Loucy (cell line): ENCODE measurements at regions not wholly inside any gene's neighbourhood (a gene's known extent, or its start where the extent isn't known, plus 50 kb on each side); places are given as distances from the start of the nearest gene placed in this dataset.

Experiments
- H2AFZ ChIP-seq: fragments of 200-600 bp; sonication (generic); 2 replicates; pipeline ENCODE4 v1.6.0; 2016; ENCODE audit warnings: antibody characterized with exemption, mild to moderate bottlenecking, low read length, moderate library complexity
- H3F3A ChIP-seq: fragments of 200-600 bp; 2 replicates; pipeline ENCODE4 v1.6.0; 2016; ENCODE audit warnings: antibody characterized with exemption, low read depth, mild to moderate bottlenecking
- H3K27me3 ChIP-seq: fragments of 200-600 bp; sonication (generic); 2 replicates; pipeline ENCODE4 v1.6.1; 2014; ENCODE audit warnings: low read length, mild to moderate bottlenecking; ENCODE audit not compliant: insufficient read depth, poor library complexity, severe bottlenecking
- H3K36me3 ChIP-seq: fragments of 200-600 bp; sonication (generic); 2 replicates; pipeline ENCODE4 v1.6.1; 2016; ENCODE audit warnings: low read length; ENCODE audit not compliant: insufficient read depth
- H3K4me1 ChIP-seq: fragments of 200-600 bp; sonication (generic); 2 replicates; pipeline ENCODE4 v1.5.1; 2014; ENCODE audit warnings: low read length, mild to moderate bottlenecking; ENCODE audit not compliant: insufficient read depth, poor library complexity, severe bottlenecking
- H3K4me2 ChIP-seq: fragments of 200-600 bp; sonication (generic); 2 replicates; pipeline ENCODE4 v1.6.0; 2014; ENCODE audit warnings: antibody characterized with exemption, low read length, low read depth, mild to moderate bottlenecking; ENCODE audit not compliant: poor library complexity, severe bottlenecking
- H3K4me3 ChIP-seq: fragments of 200-600 bp; sonication (generic); 2 replicates; pipeline ENCODE4 v1.5.1; 2014; ENCODE audit warnings: low read length, mild to moderate bottlenecking, mixed read lengths; ENCODE audit not compliant: poor library complexity, severe bottlenecking
- H3K79me2 ChIP-seq: fragments of 200-600 bp; sonication (generic); 2 replicates; pipeline ENCODE4 v1.6.1; 2014; ENCODE audit warnings: low read length; ENCODE audit not compliant: insufficient read depth
- H3K9ac ChIP-seq: fragments of 200-600 bp; sonication (generic); 2 replicates; pipeline ENCODE4 v1.6.0; 2014; ENCODE audit warnings: mild to moderate bottlenecking, low read depth, low read length, moderate library complexity; ENCODE audit not compliant: poor library complexity, severe bottlenecking
- H3K9me2 ChIP-seq: fragments of 200-600 bp; sonication (generic); replicated peaks from 2 replicates; pipeline ENCODE4 v1.6.1; 2016; ENCODE audit warnings: low read depth, low read length, mixed read lengths
- H3K9me3 ChIP-seq: fragments of 200-600 bp; sonication (generic); 2 replicates; pipeline ENCODE4 v1.6.1; 2014; ENCODE audit warnings: mild to moderate bottlenecking, antibody characterized with exemption, low read length, low read depth; ENCODE audit not compliant: insufficient read depth
- H4K20me1 ChIP-seq: fragments of 200-600 bp; sonication (generic); 2 replicates; pipeline ENCODE4 v1.6.0; 2014; ENCODE audit warnings: antibody characterized with exemption, low read length, mild to moderate bottlenecking; ENCODE audit not compliant: insufficient read depth, poor library complexity, severe bottlenecking
- CTCF ChIP-seq: fragments of 200-600 bp; sonication (generic); conservative IDR thresholded peaks from 2 replicates; pipeline ENCODE4 v1.5.1; 2014; ENCODE audit warnings: mild to moderate bottlenecking, antibody characterized with exemption, low read length
- EZH2phosphoT487 ChIP-seq: fragments of 200-600 bp; IDR thresholded peaks from 2 replicates; pipeline ENCODE4 v1.6.1; 2018; ENCODE audit warnings: antibody characterized with exemption, mild to moderate bottlenecking, moderate library complexity, borderline replicate concordance

DNA sequence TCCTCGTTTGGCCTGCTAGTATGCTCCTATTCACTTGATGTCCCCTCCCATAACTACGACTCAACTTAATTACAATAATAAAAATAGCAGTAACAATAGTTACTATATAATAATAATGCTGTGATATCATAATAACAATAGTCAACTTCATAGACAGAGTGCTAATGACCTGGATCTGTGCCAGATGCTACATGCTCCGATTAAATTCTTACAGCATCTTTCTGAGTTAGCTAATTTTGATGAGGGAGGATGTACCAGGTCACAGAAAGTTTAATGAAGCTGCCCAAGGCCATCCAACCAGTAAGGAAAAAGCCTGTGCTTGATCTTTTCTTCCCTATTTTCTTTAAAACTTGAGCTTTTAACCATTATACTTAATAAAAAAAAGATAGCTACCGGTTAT, 413.4 kb upstream of the LRRC4C start:
- no peaks in the 10 kb centered on the region for H3K27me3 ChIP-seq
- H3K4me2 ChIP-seq = no peak overlapping the region
- TF ChIP-seq CTCF (no peak), EZH2phosphoT487 (no peak)
- H3K4me1 ChIP-seq = no peaks in the 10 kb centered on the region
- 0 out of 2 replicates have a peak, but pooled peaks cover 3% of the 10 kb centered on the region for H3K9me3 ChIP-seq
- no peaks in the 10 kb centered on the region for H4K20me1 ChIP-seq
- H3K9ac ChIP-seq = no peak overlapping the region
- H3K4me3 ChIP-seq = no peak overlapping the region
- no peaks in the 10 kb centered on the region for H3K79me2 ChIP-seq
- no peak overlapping the region for H2AFZ ChIP-seq
- no peaks in the 10 kb centered on the region for H3F3A ChIP-seq
- H3K9me2 ChIP-seq = no peaks in the 10 kb centered on the region
- H3K36me3 ChIP-seq = no peaks in the 10 kb centered on the region

DNA sequence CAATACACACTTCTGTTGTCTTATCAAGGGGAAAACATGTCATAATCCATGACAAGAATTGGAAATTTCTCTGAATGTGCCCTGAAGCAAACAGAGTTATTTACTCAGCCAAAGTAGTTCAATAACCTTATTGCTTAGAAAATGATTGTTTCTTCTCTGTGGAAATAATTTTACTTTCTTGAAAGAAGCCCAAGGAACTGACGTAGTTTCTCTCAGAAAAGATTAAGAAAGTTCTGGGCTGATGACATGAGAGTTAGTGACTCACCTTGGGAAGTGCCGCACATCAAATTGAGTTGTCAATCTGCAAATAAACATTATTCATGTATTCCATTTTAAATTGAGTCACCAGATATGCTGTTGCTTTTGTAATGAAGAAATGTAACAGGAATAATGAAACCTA, 418.6 kb upstream of the LRRC4C start:
- H3K79me2 ChIP-seq = no peaks in the 10 kb centered on the region
- TF ChIP-seq EZH2phosphoT487 (no peak), CTCF (no peak)
- H3K27me3 ChIP-seq = no peaks in the 10 kb centered on the region
- H3K4me1 ChIP-seq = no peaks in the 10 kb centered on the region
- H3K9ac ChIP-seq = no peak overlapping the region
- H3F3A ChIP-seq = no peaks in the 10 kb centered on the region
- H2AFZ ChIP-seq = no peak overlapping the region
- no peaks in the 10 kb centered on the region for H3K9me2 ChIP-seq
- no peaks in the 10 kb centered on the region for H3K36me3 ChIP-seq
- H3K4me2 ChIP-seq = no peak overlapping the region
- H4K20me1 ChIP-seq = no peaks in the 10 kb centered on the region
- H3K9me3 ChIP-seq = 0 out of 2 replicates have a peak, but pooled peaks cover 5% of the 10 kb centered on the region
- no peak overlapping the region for H3K4me3 ChIP-seq

GRCh38 chr11:41879214-41879613, 419.8 kb upstream of the LRRC4C start:
- no peaks in the 10 kb centered on the region for H3K27me3 ChIP-seq
- no peaks in the 10 kb centered on the region for H3F3A ChIP-seq
- H4K20me1 ChIP-seq = no peaks in the 10 kb centered on the region
- H3K9ac ChIP-seq = no peak overlapping the region
- H3K4me1 ChIP-seq = no peaks in the 10 kb centered on the region
- H3K9me2 ChIP-seq = no peaks in the 10 kb centered on the region
- H3K4me3 ChIP-seq = no peak overlapping the region
- no peaks in the 10 kb centered on the region for H3K36me3 ChIP-seq
- H3K4me2 ChIP-seq = no peak overlapping the region
- no peak overlapping the region for H2AFZ ChIP-seq
- H3K79me2 ChIP-seq = no peaks in the 10 kb centered on the region
- 0 out of 2 replicates have a peak, but pooled peaks cover 3% of the 10 kb centered on the region for H3K9me3 ChIP-seq
- no peak for TF ChIP-seq EZH2phosphoT487
- TF ChIP-seq CTCF = no peak
